ENCODE measurements at regions not wholly inside any gene's neighbourhood (a gene's known extent, or its start where the extent isn't known, plus 50 kb on each side); places are given as distances from the start of the nearest gene placed in this dataset.
A peak's percentile ranks its signal among the peaks of the same experiment; 100 is the strongest.

DNA sequence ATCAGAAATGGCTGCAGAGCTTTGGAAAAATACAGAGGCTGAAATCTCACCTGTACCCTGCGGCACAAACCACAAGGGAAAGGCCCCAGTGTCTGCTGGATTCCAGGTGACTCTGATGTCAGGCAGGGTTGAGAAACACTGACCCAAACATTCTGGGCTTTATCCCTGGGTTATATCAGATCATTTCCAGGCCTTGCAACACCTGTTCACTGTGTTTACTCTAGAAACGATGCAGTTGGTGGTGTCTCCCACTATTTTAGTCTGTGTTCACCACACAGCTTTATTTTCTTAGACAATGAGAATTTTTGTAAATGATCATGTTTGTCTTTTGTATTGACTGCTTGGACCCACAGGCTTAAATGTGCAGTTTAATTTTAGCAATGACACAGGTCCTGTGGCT lies 151.5 kb upstream of the SDK2 start (continued):
- TF ChIP-seq ELF4 (CRISPR knock-in tag; IDR thresholded peaks at IDR 0.05; ENCODE audit: borderline replicate concordance) (no peak), ZNF235 (CRISPR knock-in tag; IDR thresholded peaks at IDR 0.05; ENCODE audit: borderline replicate concordance) (no peak), KLF15 (CRISPR knock-in tag; IDR thresholded peaks at IDR 0.05; ENCODE audit: borderline replicate concordance) (no peak), ZNF232 (CRISPR knock-in tag; IDR thresholded peaks at IDR 0.05; ENCODE audit: borderline replicate concordance) (no peak), RAD51 (IDR thresholded peaks at IDR 0.05; ENCODE audit: borderline replicate concordance) (no peak), ZNF317 (CRISPR knock-in tag; IDR thresholded peaks at IDR 0.05) (peak; percentile 43; the same call in 1 of the 2 replicates), ZNF331 (CRISPR knock-in tag; IDR thresholded peaks at IDR 0.05) (peak; percentile 89; the same call in 1 of the 2 replicates), BCL6 (CRISPR knock-in tag; IDR thresholded peaks at IDR 0.05) (peak; percentile 77), GATAD2A (CRISPR knock-in tag; IDR thresholded peaks at IDR 0.05) (peak; percentile 85), RCOR2 (CRISPR knock-in tag; IDR thresholded peaks at IDR 0.05) (0 out of 2 replicates have a peak, but pooled peaks have one; percentile 30), THAP11 (CRISPR knock-in tag; IDR thresholded peaks at IDR 0.05) (0 out of 2 replicates have a peak, but pooled peaks have one; percentile 36), KDM2A (CRISPR knock-in tag; IDR thresholded peaks at IDR 0.05; ENCODE audit: borderline replicate concordance, low read depth) (no peak), NFIC (IDR thresholded peaks at IDR 0.05; ENCODE audit: low read length) (peak; percentile 67; the same call in 1 of the 2 replicates), ARNTL (CRISPR knock-in tag; IDR thresholded peaks at IDR 0.05) (peak; percentile 75), TBX2 (CRISPR knock-in tag; IDR thresholded peaks at IDR 0.05; ENCODE audit: borderline replicate concordance) (peak; percentile 50; the same call in 1 of the 2 replicates), ZFP36 (IDR thresholded peaks at IDR 0.05; ENCODE audit: borderline replicate concordance, low read depth, low read length, partially characterized antibody) (no peak), ETV5 (CRISPR knock-in tag; IDR thresholded peaks at IDR 0.05; ENCODE audit: borderline replicate concordance) (peak; percentile 29; the same call in 1 of the 2 replicates)
- TF ChIP-seq, protein P1, sequence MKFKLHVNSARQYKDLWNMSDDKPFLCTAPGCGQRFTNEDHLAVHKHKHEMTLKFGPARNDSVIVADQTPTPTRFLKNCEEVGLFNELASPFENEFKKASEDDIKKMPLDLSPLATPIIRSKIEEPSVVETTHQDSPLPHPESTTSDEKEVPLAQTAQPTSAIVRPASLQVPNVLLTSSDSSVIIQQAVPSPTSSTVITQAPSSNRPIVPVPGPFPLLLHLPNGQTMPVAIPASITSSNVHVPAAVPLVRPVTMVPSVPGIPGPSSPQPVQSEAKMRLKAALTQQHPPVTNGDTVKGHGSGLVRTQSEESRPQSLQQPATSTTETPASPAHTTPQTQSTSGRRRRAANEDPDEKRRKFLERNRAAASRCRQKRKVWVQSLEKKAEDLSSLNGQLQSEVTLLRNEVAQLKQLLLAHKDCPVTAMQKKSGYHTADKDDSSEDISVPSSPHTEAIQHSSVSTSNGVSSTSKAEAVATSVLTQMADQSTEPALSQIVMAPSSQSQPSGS (CRISPR knock-in tag; IDR thresholded peaks at IDR 0.05): peak; percentile 65; the same call in 1 of the 2 replicates
- TF ChIP-seq, protein P2, sequence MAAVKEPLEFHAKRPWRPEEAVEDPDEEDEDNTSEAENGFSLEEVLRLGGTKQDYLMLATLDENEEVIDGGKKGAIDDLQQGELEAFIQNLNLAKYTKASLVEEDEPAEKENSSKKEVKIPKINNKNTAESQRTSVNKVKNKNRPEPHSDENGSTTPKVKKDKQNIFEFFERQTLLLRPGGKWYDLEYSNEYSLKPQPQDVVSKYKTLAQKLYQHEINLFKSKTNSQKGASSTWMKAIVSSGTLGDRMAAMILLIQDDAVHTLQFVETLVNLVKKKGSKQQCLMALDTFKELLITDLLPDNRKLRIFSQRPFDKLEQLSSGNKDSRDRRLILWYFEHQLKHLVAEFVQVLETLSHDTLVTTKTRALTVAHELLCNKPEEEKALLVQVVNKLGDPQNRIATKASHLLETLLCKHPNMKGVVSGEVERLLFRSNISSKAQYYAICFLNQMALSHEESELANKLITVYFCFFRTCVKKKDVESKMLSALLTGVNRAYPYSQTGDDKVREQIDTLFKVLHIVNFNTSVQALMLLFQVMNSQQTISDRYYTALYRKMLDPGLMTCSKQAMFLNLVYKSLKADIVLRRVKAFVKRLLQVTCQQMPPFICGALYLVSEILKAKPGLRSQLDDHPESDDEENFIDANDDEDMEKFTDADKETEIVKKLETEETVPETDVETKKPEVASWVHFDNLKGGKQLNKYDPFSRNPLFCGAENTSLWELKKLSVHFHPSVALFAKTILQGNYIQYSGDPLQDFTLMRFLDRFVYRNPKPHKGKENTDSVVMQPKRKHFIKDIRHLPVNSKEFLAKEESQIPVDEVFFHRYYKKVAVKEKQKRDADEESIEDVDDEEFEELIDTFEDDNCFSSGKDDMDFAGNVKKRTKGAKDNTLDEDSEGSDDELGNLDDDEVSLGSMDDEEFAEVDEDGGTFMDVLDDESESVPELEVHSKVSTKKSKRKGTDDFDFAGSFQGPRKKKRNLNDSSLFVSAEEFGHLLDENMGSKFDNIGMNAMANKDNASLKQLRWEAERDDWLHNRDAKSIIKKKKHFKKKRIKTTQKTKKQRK (IDR thresholded peaks at IDR 0.05; ENCODE audit: low read length): no peak
- TF ChIP-seq, protein P3, sequence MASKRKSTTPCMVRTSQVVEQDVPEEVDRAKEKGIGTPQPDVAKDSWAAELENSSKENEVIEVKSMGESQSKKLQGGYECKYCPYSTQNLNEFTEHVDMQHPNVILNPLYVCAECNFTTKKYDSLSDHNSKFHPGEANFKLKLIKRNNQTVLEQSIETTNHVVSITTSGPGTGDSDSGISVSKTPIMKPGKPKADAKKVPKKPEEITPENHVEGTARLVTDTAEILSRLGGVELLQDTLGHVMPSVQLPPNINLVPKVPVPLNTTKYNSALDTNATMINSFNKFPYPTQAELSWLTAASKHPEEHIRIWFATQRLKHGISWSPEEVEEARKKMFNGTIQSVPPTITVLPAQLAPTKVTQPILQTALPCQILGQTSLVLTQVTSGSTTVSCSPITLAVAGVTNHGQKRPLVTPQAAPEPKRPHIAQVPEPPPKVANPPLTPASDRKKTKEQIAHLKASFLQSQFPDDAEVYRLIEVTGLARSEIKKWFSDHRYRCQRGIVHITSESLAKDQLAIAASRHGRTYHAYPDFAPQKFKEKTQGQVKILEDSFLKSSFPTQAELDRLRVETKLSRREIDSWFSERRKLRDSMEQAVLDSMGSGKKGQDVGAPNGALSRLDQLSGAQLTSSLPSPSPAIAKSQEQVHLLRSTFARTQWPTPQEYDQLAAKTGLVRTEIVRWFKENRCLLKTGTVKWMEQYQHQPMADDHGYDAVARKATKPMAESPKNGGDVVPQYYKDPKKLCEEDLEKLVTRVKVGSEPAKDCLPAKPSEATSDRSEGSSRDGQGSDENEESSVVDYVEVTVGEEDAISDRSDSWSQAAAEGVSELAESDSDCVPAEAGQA (IDR thresholded peaks at IDR 0.05; ENCODE audit: low read depth): no peak
- TF ChIP-seq, protein P3 (CRISPR knock-in tag; IDR thresholded peaks at IDR 0.05; ENCODE audit: borderline replicate concordance): no peak

All from HepG2 (cell line).